ENCODE measurements at regions not wholly inside any gene's neighbourhood (a gene's known extent, or its start where the extent isn't known, plus 50 kb on each side); places are given as distances from the start of the nearest gene placed in this dataset.

GRCh38 chr13:50189450-50189849 is 174.2 kb downstream of the KCNRG start:
- Histone ChIP-seq H3K4me3 (ENCODE audit: low read depth, low read length, poor library complexity, severe bottlenecking) (no peak overlapping the region), H3K4me1 (ENCODE audit: insufficient read depth, low read length, poor library complexity, severe bottlenecking) (no peaks in the 10 kb centered on the region), H3K9me3 (ENCODE audit: low read depth, low read length, poor library complexity, severe bottlenecking) (no peaks in the 10 kb centered on the region), H3K27me3 (replicated peaks; ENCODE audit: insufficient read depth, low read depth, low read length, poor library complexity) (no peaks in the 10 kb centered on the region), H3K36me3 (ENCODE audit: insufficient read depth, low read length, poor library complexity, severe bottlenecking) (no peaks in the 10 kb centered on the region), H3K27ac (ENCODE audit: low read depth, low read length, poor library complexity, severe bottlenecking) (no peak overlapping the region)
- DNase-seq (ENCODE audit: low spot score): no peak
- POLR2A ChIA-PET (ENCODE audit: low non-redundant PET): no interaction called here
- CTCF ChIA-PET: no interaction called here
- TF ChIP-seq, protein P1, sequence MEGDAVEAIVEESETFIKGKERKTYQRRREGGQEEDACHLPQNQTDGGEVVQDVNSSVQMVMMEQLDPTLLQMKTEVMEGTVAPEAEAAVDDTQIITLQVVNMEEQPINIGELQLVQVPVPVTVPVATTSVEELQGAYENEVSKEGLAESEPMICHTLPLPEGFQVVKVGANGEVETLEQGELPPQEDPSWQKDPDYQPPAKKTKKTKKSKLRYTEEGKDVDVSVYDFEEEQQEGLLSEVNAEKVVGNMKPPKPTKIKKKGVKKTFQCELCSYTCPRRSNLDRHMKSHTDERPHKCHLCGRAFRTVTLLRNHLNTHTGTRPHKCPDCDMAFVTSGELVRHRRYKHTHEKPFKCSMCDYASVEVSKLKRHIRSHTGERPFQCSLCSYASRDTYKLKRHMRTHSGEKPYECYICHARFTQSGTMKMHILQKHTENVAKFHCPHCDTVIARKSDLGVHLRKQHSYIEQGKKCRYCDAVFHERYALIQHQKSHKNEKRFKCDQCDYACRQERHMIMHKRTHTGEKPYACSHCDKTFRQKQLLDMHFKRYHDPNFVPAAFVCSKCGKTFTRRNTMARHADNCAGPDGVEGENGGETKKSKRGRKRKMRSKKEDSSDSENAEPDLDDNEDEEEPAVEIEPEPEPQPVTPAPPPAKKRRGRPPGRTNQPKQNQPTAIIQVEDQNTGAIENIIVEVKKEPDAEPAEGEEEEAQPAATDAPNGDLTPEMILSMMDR (conservative IDR thresholded peaks at IDR 0.05; ENCODE audit: low read depth, low read length): peak; percentile 29
- TF ChIP-seq EZH2 (IDR thresholded peaks at IDR 0.05; ENCODE audit: borderline replicate concordance, low read depth, low read length, poor library complexity, severe bottlenecking): no peak
- BruUV-seq (replicated peaks): no TSS peak
- intact Hi-C loops (cut with micrococcal nuclease; ENCODE audit: unreplicated experiment): no loop called here

DNA sequence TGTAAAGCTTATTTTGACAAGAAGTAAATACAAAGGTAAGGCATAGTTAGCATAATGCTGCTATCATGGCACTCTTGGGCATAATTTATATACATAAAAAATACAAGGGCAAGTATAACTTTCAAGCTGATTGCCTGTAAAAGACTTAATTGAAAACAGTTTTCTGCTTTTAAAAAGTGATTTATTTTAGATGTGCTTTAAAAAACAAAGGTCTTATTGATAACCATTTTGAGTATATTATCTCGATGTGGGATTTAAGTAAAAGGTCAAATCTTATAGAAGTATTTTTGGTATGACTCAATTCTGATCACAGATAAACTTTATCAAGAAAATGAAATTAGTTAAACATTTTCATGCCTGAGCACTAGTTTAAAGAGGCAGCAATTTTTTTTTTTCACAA is 175.8 kb downstream of the KCNRG start:
- no peak for DNase-seq (ENCODE audit: low spot score)
- ChIA-PET CTCF (no interaction called here), POLR2A (ENCODE audit: low non-redundant PET) (no interaction called here)
- H3K4me1 ChIP-seq (ENCODE audit: insufficient read depth, low read length, poor library complexity, severe bottlenecking): no peaks in the 10 kb centered on the region
- H3K27ac ChIP-seq (ENCODE audit: low read depth, low read length, poor library complexity, severe bottlenecking): no peak overlapping the region
- H3K36me3 ChIP-seq (ENCODE audit: insufficient read depth, low read length, poor library complexity, severe bottlenecking): no peaks in the 10 kb centered on the region
- no TSS peak for BruUV-seq (replicated peaks)
- no peak for TF ChIP-seq EZH2 (IDR thresholded peaks at IDR 0.05; ENCODE audit: borderline replicate concordance, low read depth, low read length, poor library complexity, severe bottlenecking)
- TF ChIP-seq, protein P1 (conservative IDR thresholded peaks at IDR 0.05; ENCODE audit: low read depth, low read length): no peak
- no peak overlapping the region for H3K4me3 ChIP-seq (ENCODE audit: low read depth, low read length, poor library complexity, severe bottlenecking)
- intact Hi-C loops (cut with micrococcal nuclease; ENCODE audit: unreplicated experiment): no loop called here
- H3K27me3 ChIP-seq (replicated peaks; ENCODE audit: insufficient read depth, low read depth, low read length, poor library complexity): no peaks in the 10 kb centered on the region
- no peaks in the 10 kb centered on the region for H3K9me3 ChIP-seq (ENCODE audit: low read depth, low read length, poor library complexity, severe bottlenecking)

DNA sequence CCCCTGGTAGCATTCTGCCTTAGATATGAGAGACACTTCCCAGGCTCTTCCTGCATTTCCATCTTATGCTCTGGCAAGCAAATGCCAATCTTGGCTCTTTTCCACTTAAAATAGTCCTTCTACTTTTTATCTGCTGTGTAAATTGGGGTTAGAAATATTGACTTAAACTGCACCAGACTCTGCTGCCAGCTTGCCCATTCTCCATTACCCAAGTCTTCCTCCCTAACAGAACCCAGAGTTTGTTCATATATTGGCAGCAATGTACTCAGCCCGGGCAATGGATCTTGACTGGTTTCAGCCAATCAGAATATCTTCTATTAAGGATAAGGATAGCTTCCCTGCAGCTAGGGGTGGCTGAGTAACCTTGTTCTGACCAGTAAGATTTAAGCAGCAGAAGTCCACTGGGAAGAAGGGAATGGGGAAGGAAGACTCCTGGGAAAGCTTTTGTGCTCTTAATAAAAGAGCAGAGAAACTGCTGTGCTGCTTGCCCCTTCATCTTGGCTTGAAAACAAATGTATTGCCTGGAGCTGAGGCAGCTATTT is 177.1 kb downstream of the KCNRG start:
- H3K27ac ChIP-seq (ENCODE audit: low read depth, low read length, poor library complexity, severe bottlenecking): no peak overlapping the region
- TF ChIP-seq, protein P1 (conservative IDR thresholded peaks at IDR 0.05; ENCODE audit: low read depth, low read length): no peak
- no peak for TF ChIP-seq EZH2 (IDR thresholded peaks at IDR 0.05; ENCODE audit: borderline replicate concordance, low read depth, low read length, poor library complexity, severe bottlenecking)
- intact Hi-C loops (cut with micrococcal nuclease; ENCODE audit: unreplicated experiment): no loop called here
- H3K4me1 ChIP-seq (ENCODE audit: insufficient read depth, low read length, poor library complexity, severe bottlenecking): no peaks in the 10 kb centered on the region
- H3K4me3 ChIP-seq (ENCODE audit: low read depth, low read length, poor library complexity, severe bottlenecking): no peak overlapping the region
- no TSS peak for BruUV-seq (replicated peaks)
- CTCF ChIA-PET: no interaction called here
- DNase-seq (ENCODE audit: low spot score): no peak
- POLR2A ChIA-PET (ENCODE audit: low non-redundant PET): no interaction called here
- no peaks in the 10 kb centered on the region for H3K27me3 ChIP-seq (replicated peaks; ENCODE audit: insufficient read depth, low read depth, low read length, poor library complexity)
- H3K36me3 ChIP-seq (ENCODE audit: insufficient read depth, low read length, poor library complexity, severe bottlenecking): no peaks in the 10 kb centered on the region
- no peaks in the 10 kb centered on the region for H3K9me3 ChIP-seq (ENCODE audit: low read depth, low read length, poor library complexity, severe bottlenecking)
